AG09319 (cell line): ENCODE measurements at regions not wholly inside any gene's neighbourhood (a gene's known extent, or its start where the extent isn't known, plus 50 kb on each side); places are given as distances from the start of the nearest gene placed in this dataset.

Experiments
- DNase-seq: peaks from one replicate; pipeline ENCODE4 v3.0.0-alpha.2; 2010; ENCODE audit warnings: low read depth; ENCODE audit errors: extremely low read depth
- TF ChIP-seq, protein P1 (sequence below): IDR thresholded peaks from 2 replicates; pipeline ENCODE4 v1.5.1; 2011; ENCODE audit warnings: low read depth, mild to moderate bottlenecking, inconsistent platforms, low read length, moderate library complexity

DNA sequence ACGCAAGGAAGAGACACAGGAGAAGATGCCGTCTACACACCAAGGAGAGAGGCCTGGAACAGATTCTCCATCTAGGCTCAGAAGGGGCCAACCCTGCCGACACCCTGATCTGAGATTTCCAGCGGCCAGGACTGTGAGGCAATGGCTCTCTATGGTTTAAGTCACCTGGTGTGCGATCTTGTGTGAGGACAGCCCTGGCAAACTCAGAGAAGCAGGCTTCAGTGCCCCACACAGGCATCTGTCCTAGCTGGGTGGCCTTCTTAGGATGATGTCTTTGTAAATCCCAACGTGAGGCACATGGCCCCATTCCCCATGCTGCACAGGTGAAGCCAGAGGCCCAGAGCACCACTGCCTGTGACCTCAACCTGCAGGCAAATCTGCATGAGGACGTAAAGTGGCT is 87.6 kb upstream of the FRMD1 start:
- DNase-seq = no peak
- TF ChIP-seq, protein P1, sequence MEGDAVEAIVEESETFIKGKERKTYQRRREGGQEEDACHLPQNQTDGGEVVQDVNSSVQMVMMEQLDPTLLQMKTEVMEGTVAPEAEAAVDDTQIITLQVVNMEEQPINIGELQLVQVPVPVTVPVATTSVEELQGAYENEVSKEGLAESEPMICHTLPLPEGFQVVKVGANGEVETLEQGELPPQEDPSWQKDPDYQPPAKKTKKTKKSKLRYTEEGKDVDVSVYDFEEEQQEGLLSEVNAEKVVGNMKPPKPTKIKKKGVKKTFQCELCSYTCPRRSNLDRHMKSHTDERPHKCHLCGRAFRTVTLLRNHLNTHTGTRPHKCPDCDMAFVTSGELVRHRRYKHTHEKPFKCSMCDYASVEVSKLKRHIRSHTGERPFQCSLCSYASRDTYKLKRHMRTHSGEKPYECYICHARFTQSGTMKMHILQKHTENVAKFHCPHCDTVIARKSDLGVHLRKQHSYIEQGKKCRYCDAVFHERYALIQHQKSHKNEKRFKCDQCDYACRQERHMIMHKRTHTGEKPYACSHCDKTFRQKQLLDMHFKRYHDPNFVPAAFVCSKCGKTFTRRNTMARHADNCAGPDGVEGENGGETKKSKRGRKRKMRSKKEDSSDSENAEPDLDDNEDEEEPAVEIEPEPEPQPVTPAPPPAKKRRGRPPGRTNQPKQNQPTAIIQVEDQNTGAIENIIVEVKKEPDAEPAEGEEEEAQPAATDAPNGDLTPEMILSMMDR = no peak

DNA sequence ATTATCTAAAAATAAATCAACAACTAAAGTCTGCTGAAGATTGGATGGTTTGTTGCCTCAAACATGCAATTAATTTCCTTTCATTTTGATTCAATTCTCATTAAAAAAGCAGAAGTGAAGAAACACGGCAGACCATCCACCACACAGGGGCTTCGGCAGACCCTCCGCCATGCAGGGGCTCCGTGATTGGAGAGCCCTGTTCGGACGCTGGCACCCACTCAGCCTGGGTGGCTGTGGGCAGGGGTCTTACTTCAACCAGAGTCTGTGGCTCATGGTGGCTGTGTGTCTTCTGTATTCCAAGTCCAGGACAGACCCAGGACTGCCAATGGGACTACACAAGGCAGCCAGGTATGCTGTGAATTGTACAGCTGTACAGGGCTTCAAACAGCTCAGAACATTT is 86.9 kb upstream of the FRMD1 start:
- TF ChIP-seq, protein P1 = no peak
- no peak for DNase-seq

DNA sequence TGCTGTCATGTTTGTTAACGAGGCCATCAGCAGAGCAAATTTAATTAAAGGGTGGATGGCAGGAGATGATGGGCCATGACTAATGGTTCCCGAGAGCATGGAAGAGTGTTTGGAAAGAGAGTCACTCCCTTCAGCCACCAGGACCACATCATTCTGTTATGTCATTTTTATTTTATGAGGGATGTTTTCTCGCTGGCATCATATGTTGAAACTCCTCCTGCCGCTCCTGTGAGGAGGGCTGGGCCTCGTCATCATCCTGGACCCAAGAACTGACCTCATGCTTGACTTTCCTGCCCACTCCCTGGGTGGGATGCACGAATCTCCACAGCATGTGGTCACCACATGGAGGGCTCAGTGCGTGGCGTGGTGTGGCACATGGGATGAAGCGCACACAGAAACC is 86.4 kb upstream of the FRMD1 start:
- no peak for DNase-seq
- TF ChIP-seq, protein P1 = no peak

GRCh38 chr6:168164462-168165061 is 85.5 kb upstream of the FRMD1 start:
- TF ChIP-seq, protein P1 = no peak

DNA sequence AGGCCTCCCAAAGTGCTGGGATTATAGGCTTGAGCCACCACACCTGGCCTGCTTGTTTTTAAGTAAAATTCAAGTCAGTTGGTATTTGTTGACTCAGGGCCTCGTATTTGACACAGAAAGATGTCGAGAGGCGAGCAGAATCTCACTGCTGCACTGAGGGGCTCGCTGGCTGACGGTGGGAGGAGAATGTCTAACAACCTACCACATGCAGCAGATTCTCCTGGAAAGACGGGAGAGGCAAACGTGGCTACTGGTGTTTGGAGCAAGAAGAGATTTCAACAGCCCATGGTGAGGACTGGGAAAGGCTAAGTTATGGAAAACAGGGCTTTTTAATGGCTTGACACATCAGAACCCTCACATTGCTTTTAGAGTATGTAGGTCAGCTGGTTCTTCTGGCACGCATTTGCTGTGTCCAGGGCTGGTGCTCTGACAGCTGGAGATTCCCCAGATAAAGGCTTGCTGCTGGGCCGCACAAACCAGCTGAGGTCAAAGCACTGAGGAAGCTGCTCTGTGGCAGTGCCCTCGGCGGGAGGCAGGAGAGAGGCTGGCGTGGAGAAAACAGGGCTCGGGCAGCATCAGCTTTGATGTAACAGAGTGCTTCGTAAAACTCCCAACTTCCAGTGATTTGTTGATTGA is 84.2 kb upstream of the FRMD1 start:
- no peak for DNase-seq
- TF ChIP-seq, protein P1 = no peak

More at GRCh38 chr6:168164462-168165061, 85.5 kb upstream of the FRMD1 start:
- DNase-seq = no peak

GRCh38 chr6:168162366-168162765 is 83.4 kb upstream of the FRMD1 start:
- DNase-seq = no peak
- TF ChIP-seq, protein P1 = no peak

DNA sequence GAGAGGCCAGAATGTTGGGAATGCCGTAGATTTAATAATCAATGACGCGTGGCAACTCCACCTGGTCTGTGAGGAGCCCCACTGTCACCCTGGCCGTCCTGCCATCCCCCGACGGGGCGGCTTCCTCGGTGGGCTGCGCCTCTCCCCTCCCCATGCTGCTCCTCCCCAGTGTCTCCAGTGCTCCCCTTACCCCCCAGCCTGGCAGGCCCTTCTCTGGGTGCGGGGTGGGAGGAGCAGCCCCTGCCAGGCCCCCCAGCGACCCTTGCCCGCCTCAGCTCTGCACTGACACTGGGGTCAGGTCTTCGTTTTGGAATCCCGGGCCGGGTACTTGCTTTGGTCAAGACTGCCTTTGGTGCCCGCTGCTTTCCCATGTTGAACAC is 82.3 kb upstream of the FRMD1 start:
- TF ChIP-seq, protein P1 = no peak
- no peak for DNase-seq
